HL-60 (cell line): ENCODE measurements at regions not wholly inside any gene's neighbourhood (a gene's known extent, or its start where the extent isn't known, plus 50 kb on each side); places are given as distances from the start of the nearest gene placed in this dataset.

Source experiments
- DNase-seq, 2 experiments: peaks; one replicate each; pipeline ENCODE4 v3.0.0-alpha.2; 2010 to 2020; ENCODE audit warnings: low read depth in 1 of 2, low spot score in 1 of 2
- H3K27ac ChIP-seq: fragments of 250-450 bp; sonication (Bioruptor Pico); replicated peaks from 2 replicates; pipeline ENCODE4 v1.5.1; 2020; ENCODE audit warnings: mild to moderate bottlenecking, moderate library complexity
- H3K27me3 ChIP-seq: fragments of 250-450 bp; sonication (Bioruptor Pico); 2 replicates; pipeline ENCODE4 v1.5.1; 2021; ENCODE audit warnings: mild to moderate bottlenecking, moderate library complexity; ENCODE audit not compliant: insufficient read depth, poor library complexity, severe bottlenecking
- H3K4me3 ChIP-seq: replicated peaks from 2 replicates; pipeline ENCODE4 v1.5.1; 2011; ENCODE audit warnings: mild to moderate bottlenecking, control low read depth, low read length; ENCODE audit not compliant: insufficient read depth
- CTCF ChIP-seq: IDR thresholded peaks from one replicate; pipeline ENCODE4 v1.5.1; 2011; ENCODE audit warnings: low read length, control low read depth, inconsistent platforms; ENCODE audit not compliant: insufficient read depth
- GABPA ChIP-seq: IDR thresholded peaks from 2 replicates; pipeline ENCODE4 v1.6.1; 2012; ENCODE audit warnings: low read depth
- POLR2AphosphoS5 ChIP-seq: IDR thresholded peaks from 2 replicates; pipeline ENCODE4 v1.6.1; 2012; ENCODE audit warnings: low read depth
- SPI1 ChIP-seq: IDR thresholded peaks from 2 replicates; pipeline ENCODE4 v1.6.1; 2012; ENCODE audit warnings: low read depth, mild to moderate bottlenecking, borderline replicate concordance
- TF ChIP-seq, protein P1 (sequence below): IDR thresholded peaks from 2 replicates; pipeline ENCODE4 v1.6.1; 2012; ENCODE audit warnings: low read depth; ENCODE audit not compliant: insufficient replicate concordance

- no peaks in the 10 kb centered on the region for H3K27me3 ChIP-seq
- no peak for DNase-seq
- no peak overlapping the region for H3K27ac ChIP-seq
- TF ChIP-seq GABPA (no peak), SPI1 (no peak), POLR2AphosphoS5 (no peak), CTCF (no peak)
- TF ChIP-seq, protein P1, sequence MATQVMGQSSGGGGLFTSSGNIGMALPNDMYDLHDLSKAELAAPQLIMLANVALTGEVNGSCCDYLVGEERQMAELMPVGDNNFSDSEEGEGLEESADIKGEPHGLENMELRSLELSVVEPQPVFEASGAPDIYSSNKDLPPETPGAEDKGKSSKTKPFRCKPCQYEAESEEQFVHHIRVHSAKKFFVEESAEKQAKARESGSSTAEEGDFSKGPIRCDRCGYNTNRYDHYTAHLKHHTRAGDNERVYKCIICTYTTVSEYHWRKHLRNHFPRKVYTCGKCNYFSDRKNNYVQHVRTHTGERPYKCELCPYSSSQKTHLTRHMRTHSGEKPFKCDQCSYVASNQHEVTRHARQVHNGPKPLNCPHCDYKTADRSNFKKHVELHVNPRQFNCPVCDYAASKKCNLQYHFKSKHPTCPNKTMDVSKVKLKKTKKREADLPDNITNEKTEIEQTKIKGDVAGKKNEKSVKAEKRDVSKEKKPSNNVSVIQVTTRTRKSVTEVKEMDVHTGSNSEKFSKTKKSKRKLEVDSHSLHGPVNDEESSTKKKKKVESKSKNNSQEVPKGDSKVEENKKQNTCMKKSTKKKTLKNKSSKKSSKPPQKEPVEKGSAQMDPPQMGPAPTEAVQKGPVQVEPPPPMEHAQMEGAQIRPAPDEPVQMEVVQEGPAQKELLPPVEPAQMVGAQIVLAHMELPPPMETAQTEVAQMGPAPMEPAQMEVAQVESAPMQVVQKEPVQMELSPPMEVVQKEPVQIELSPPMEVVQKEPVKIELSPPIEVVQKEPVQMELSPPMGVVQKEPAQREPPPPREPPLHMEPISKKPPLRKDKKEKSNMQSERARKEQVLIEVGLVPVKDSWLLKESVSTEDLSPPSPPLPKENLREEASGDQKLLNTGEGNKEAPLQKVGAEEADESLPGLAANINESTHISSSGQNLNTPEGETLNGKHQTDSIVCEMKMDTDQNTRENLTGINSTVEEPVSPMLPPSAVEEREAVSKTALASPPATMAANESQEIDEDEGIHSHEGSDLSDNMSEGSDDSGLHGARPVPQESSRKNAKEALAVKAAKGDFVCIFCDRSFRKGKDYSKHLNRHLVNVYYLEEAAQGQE: no peak
- no peak overlapping the region for H3K4me3 ChIP-seq
These were observed 107.5 kb upstream of the C14orf180 start for GRCh38 chr14:104472073-104472472.

GRCh38 chr14:104472536-104473243, 106.9 kb upstream of the C14orf180 start:
- no peak for DNase-seq
- H3K4me3 ChIP-seq: no peak overlapping the region
- no peaks in the 10 kb centered on the region for H3K27me3 ChIP-seq
- TF ChIP-seq POLR2AphosphoS5 (no peak), SPI1 (no peak), GABPA (no peak)
- no peak overlapping the region for H3K27ac ChIP-seq

- H3K27me3 ChIP-seq: no peaks in the 10 kb centered on the region
- no peak overlapping the region for H3K27ac ChIP-seq
- TF ChIP-seq, protein P1: no peak
- TF ChIP-seq GABPA (no peak), POLR2AphosphoS5 (no peak), SPI1 (no peak), CTCF (no peak)
- DNase-seq: no peak
- H3K4me3 ChIP-seq: no peak overlapping the region
These were observed 106.4 kb upstream of the C14orf180 start for GRCh38 chr14:104473244-104473565.

GRCh38 chr14:104473649-104474494, 105.7 kb upstream of the C14orf180 start:
- TF ChIP-seq CTCF (no peak), POLR2AphosphoS5 (no peak), GABPA (no peak), SPI1 (no peak)
- TF ChIP-seq, protein P1: no peak
- no peak for DNase-seq
- no peaks in the 10 kb centered on the region for H3K27me3 ChIP-seq
- no peak overlapping the region for H3K27ac ChIP-seq
- no peak overlapping the region for H3K4me3 ChIP-seq
